Gastroesophageal sphincter (tissue), 4 donors: ENCODE measurements at regions not wholly inside any gene's neighbourhood (a gene's known extent, or its start where the extent isn't known, plus 50 kb on each side); places are given as distances from the start of the nearest gene placed in this dataset.
"Not testable (repeated sequence)": the region's sequence is repeated elsewhere in the genome, so short reads cannot be mapped to it uniquely, and the experiment has no call there.

Experiments used
- ATAC-seq: fragments of 150-250 bp; one replicate; pipeline ENCODE4 v1.9.1; 2016; ENCODE audit warnings: mild to moderate bottlenecking, moderate library complexity
- H3K27ac ChIP-seq, 4 donors: fragments of 200-600 bp; sonication (generic) in 3 of 4; 1 replicate in 3 of 4; 2 replicates in 1 of 4; pipeline ENCODE4 v1.5.1; 2016 to 2019
- H3K27me3 ChIP-seq: fragments of 200-600 bp; sonication (generic); one replicate; pipeline ENCODE4 v1.5.1; 2019
- H3K36me3 ChIP-seq, 2 donors: fragments of 200-600 bp; sonication (generic); one replicate each; pipeline ENCODE4 v1.5.1; 2019; ENCODE audit warnings: control low read depth in 1 of 2
- H3K4me1 ChIP-seq, 3 donors: fragments of 200-600 bp; sonication (generic); 1 replicate in 2 of 3; 2 replicates in 1 of 3; pipeline ENCODE4 v1.5.1; 2016 to 2019; ENCODE audit warnings: control low read depth in 2 of 3
- H3K4me3 ChIP-seq, 2 donors: fragments of 200-600 bp; sonication (generic); one replicate each; pipeline ENCODE4 v1.5.1; 2019; ENCODE audit warnings: mild to moderate bottlenecking in 1 of 2, moderate library complexity in 1 of 2
- H3K9me3 ChIP-seq, 3 donors: fragments of 200-600 bp; sonication (generic); one replicate each; pipeline ENCODE4 v1.5.1; 2017 to 2019; ENCODE audit warnings: control low read depth in 2 of 3
- EP300 ChIP-seq: sonication (generic); formaldehyde crosslinking; IDR thresholded peaks from one replicate; pipeline ENCODE4 v1.6.1; 2017; ENCODE audit warnings: antibody characterized with exemption, mild to moderate bottlenecking
- POLR2A ChIP-seq, 2 donors: fragments of 450-650 bp; IDR thresholded peaks; one replicate each; pipeline ENCODE4 v1.6.1; 2017; ENCODE audit warnings: antibody characterized with exemption in 2 of 2, mild to moderate bottlenecking in 2 of 2, moderate library complexity in 1 of 2
- POLR2AphosphoS5 ChIP-seq: sonication (generic); formaldehyde crosslinking; IDR thresholded peaks from one replicate; pipeline ENCODE4 v1.6.1; 2017; ENCODE audit warnings: antibody characterized with exemption
- WGBS, 2 donors: methylation state at CpG; one replicate each; pipeline ENCODE4 v1.1.5; 2018; ENCODE audit warnings: low coverage in 1 of 2; 5-methylcytosine and 5-hydroxymethylcytosine counted together
- TF ChIP-seq, protein P1 (sequence below), 4 experiments: fragments of 200-600 bp in 2 of 4; fragments of 450-650 bp in 2 of 4; sonication (generic) in 1 of 4; IDR thresholded peaks; one replicate each; pipeline ENCODE4 v1.5.1; 2017 to 2019; ENCODE audit warnings: antibody characterized with exemption in 4 of 4, mild to moderate bottlenecking in 2 of 4, moderate library complexity in 2 of 4

DNA sequence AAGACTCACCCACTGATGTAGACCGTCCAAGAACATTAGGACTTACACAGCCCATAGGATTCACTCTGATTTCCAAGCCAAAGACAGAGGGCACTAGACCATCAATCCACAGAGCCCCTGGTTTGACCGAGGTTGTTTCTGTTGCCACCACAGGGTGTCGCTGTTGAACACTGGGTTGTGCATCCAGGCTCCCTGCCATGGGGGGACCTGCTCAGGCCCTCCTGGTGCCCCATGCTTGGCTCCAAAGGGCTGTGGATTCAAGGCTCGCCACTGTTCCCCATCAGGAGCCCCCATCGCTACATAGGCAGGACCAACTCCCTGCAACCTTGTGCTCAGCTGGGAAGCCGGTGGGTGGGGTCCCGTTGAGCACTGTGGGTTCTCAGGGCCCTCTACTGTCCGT, 128.0 kb upstream of the ANO1 start:
- ATAC-seq, result no peak
- Histone ChIP-seq H3K4me1 (no peaks in the 10 kb centered on the region), H3K9me3 (peaks cover 0 to 12% (median 0%) of the 10 kb centered on the region in 3 donors), H3K27ac (no peak overlapping the region), H3K36me3 (no peaks in the 10 kb centered on the region), H3K4me3 (no peak overlapping the region), H3K27me3 (peaks cover 45% of the 10 kb centered on the region)
- WGBS, 2 donors, result 60 to 82% methylated on average over 2 of the region's 8 CpGs
- TF ChIP-seq POLR2AphosphoS5, result no peak
- no peak for TF ChIP-seq POLR2A (IDR thresholded peaks at IDR 0.05)
- TF ChIP-seq EP300, result no peak
- TF ChIP-seq, protein P1, sequence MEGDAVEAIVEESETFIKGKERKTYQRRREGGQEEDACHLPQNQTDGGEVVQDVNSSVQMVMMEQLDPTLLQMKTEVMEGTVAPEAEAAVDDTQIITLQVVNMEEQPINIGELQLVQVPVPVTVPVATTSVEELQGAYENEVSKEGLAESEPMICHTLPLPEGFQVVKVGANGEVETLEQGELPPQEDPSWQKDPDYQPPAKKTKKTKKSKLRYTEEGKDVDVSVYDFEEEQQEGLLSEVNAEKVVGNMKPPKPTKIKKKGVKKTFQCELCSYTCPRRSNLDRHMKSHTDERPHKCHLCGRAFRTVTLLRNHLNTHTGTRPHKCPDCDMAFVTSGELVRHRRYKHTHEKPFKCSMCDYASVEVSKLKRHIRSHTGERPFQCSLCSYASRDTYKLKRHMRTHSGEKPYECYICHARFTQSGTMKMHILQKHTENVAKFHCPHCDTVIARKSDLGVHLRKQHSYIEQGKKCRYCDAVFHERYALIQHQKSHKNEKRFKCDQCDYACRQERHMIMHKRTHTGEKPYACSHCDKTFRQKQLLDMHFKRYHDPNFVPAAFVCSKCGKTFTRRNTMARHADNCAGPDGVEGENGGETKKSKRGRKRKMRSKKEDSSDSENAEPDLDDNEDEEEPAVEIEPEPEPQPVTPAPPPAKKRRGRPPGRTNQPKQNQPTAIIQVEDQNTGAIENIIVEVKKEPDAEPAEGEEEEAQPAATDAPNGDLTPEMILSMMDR (IDR thresholded peaks at IDR 0.05), result no peak

DNA sequence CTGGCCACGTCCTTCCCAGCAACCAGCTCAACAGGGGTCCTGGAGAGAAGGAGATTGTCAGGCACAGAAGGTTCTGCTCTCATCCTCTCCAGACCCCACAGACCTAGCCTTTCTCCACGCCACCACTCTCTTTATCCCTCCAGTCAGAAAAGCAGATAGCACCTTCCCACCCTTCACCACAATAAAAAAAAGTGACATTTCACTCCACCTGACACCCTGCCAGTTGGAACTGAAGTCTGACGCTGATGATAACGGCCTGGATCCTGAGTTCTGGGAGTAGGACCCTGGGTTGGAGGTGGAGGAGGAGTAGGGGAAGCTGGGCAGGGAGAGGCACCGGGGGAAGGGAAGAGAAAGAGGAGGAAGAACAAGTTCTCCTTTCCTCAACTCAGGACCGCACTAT, 127.5 kb upstream of the ANO1 start:
- TF ChIP-seq POLR2A (IDR thresholded peaks at IDR 0.05) (no peak), EP300 (no peak), POLR2AphosphoS5 (no peak)
- TF ChIP-seq, protein P1 (IDR thresholded peaks at IDR 0.05), result no peak
- Histone ChIP-seq H3K9me3 (peaks cover 0 to 12% (median 0%) of the 10 kb centered on the region in 3 donors), H3K27me3 (peaks cover 45% of the 10 kb centered on the region), H3K4me3 (no peak overlapping the region), H3K36me3 (no peaks in the 10 kb centered on the region), H3K27ac (no peak overlapping the region), H3K4me1 (no peaks in the 10 kb centered on the region)
- 60 to 66% methylated on average over 4 to 6 of the region's 6 CpGs for WGBS, 2 donors
- no peak for ATAC-seq

DNA sequence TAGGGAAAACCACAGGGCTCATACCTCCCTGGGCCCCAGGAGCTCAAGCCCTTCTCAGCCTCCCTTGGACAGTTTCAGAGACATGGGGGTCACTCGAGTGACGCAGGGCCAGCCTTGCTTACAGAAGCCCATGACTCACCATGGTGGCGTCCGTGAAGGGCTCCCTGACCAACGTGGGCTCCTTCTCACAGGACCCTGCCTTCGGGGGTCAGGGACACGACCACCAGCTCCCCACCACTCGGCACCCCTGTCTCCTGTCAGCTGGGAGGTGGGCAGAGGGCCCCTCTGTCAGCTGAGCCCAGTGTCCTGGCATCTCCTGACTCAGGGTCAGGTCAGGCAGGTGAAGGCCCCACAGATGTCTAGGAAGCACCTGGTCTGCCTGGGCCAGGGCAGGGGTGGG, 126.3 kb upstream of the ANO1 start:
- H3K4me3 ChIP-seq, result no peak overlapping the region
- no peaks in the 10 kb centered on the region for H3K4me1 ChIP-seq
- no peak for ATAC-seq
- WGBS, 2 donors, result 67% methylated on average over 3 of the region's 8 CpGs; no CpG with 5 or more reads in 1 of the 2 donors
- no peak overlapping the region for H3K27ac ChIP-seq
- no peaks in the 10 kb centered on the region for H3K36me3 ChIP-seq
- TF ChIP-seq, protein P1 (IDR thresholded peaks at IDR 0.05), result no peak
- TF ChIP-seq POLR2A (IDR thresholded peaks at IDR 0.05) (no peak), EP300 (no peak), POLR2AphosphoS5 (no peak)
- H3K27me3 ChIP-seq, result peaks cover 54% of the 10 kb centered on the region
- H3K9me3 ChIP-seq, result peaks cover 0 to 12% (median 0%) of the 10 kb centered on the region in 3 donors

DNA sequence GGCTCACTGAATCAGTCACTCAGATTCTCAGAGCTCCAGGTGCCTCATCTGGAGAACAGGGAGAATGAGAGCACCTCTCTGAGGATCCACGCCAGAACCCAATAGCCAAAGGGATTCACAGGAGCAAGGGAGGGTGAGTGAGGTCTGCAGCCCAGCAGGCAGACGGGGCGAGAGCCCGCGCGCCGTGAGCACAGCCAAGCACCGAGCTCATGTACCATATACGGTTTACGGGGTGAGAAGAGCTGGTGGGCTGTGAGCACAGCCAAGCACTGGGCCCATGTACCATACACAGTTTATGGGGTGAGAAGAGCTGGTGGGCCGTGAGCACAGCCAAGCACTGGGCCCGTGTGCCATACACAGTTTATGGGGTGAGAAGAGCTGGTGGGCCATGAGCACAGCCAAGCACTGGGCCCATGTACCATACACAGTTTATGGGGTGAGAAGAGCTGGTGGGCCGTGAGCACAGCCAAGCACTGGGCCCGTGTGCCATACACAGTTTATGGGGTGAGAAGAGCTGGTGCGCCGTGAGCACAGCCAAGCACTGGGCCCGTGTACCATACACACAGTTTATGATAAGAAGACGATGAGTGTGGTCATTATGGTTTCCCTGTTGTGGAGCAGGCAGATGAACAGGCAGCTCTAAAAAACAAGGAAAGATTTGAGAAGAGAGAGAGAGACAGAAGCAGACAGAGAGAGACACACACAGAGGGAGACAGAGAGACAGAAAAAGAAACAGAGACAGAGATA, 125.7 kb upstream of the ANO1 start:
- 77 to 89% methylated on average over 3 to 6 of the region's 18 CpGs for WGBS, 2 donors

DNA sequence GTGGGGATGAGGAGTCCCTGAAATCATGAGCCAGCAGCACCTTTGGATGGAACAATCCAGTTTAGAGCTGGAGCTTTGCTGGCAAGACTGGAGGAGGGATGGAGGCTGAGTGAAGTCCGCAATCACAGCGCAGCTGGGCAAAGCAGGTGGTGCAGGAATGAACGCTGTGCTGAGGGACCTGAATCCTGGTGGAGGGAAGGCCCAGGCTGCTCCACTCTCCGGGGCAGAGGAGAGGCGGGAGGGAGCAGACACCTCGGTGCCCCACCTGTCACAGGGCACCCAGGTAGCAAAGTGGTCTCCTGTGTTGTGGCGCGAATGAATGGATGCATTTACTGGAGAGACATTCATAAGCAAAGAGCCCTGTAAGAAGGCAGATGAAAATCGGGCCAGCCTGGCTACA, 124.8 kb upstream of the ANO1 start:
- Histone ChIP-seq H3K27ac (no peak overlapping the region), H3K27me3 (peaks cover 63% of the 10 kb centered on the region), H3K4me3 (no peak overlapping the region), H3K36me3 (no peaks in the 10 kb centered on the region), H3K9me3 (peaks cover 0 to 21% (median 0%) of the 10 kb centered on the region in 3 donors), H3K4me1 (no peaks in the 10 kb centered on the region)
- TF ChIP-seq POLR2AphosphoS5 (no peak), EP300 (no peak), POLR2A (IDR thresholded peaks at IDR 0.05) (no peak)
- TF ChIP-seq, protein P1 (IDR thresholded peaks at IDR 0.05), result no peak
- no peak for ATAC-seq
- WGBS, 2 donors, result 62 to 89% methylated on average over 4 to 7 of the region's 9 CpGs

More for the DNA sequence above, 125.7 kb upstream of the ANO1 start:
- not testable (repeated sequence) for H3K4me1 ChIP-seq, H3K27ac ChIP-seq, H3K4me3 ChIP-seq, ATAC-seq, H3K36me3 ChIP-seq
- peaks cover 0 to 12% (median 0%) of the 10 kb centered on the region in 3 donors for H3K9me3 ChIP-seq
- H3K27me3 ChIP-seq, result peaks cover 60% of the 10 kb centered on the region
